Tibial artery (tissue), 4 donors: ENCODE measurements at regions not wholly inside any gene's neighbourhood (a gene's known extent, or its start where the extent isn't known, plus 50 kb on each side); places are given as distances from the start of the nearest gene placed in this dataset.

Source experiments
- DNase-seq, 2 donors: peaks; one replicate each; pipeline ENCODE4 v3.0.0-alpha.2; 2019
- H3K27ac ChIP-seq, 2 donors: fragments of 200-600 bp; sonication (generic) in 1 of 2; 1 replicate in 1 of 2; 2 replicates in 1 of 2; pipeline ENCODE4 v1.5.1; 2018 to 2019; ENCODE audit warnings: mild to moderate bottlenecking in 1 of 2
- H3K27me3 ChIP-seq, 2 donors: fragments of 200-600 bp; sonication (generic) in 1 of 2; one replicate each; pipeline versions ENCODE4 v1.5.1 to v1.6.0; 2016 to 2019
- H3K36me3 ChIP-seq, 3 donors: fragments of 200-600 bp; sonication (generic) in 2 of 3; one replicate each; pipeline ENCODE4 v1.5.1; 2016 to 2019; ENCODE audit warnings: mild to moderate bottlenecking in 2 of 3
- H3K4me1 ChIP-seq, 4 donors: fragments of 200-600 bp; sonication (generic) in 2 of 4; 1 replicate in 3 of 4; 2 replicates in 1 of 4; pipeline ENCODE4 v1.5.1; 2016 to 2019
- H3K4me3 ChIP-seq, 2 donors: fragments of 200-600 bp; sonication (generic) in 1 of 2; 1 replicate in 1 of 2; 2 replicates in 1 of 2; pipeline ENCODE4 v1.5.1; 2018 to 2019; ENCODE audit warnings: mild to moderate bottlenecking in 2 of 2
- H3K9me3 ChIP-seq, 3 donors: fragments of 200-600 bp; sonication (generic) in 1 of 3; one replicate each; pipeline ENCODE4 v1.5.1; 2016 to 2019
- intact Hi-C: fragments of 100-400 bp; cut with DNase I; formaldehyde crosslinking; loops from one replicate; pipeline ENCODE4 v1.15.0; 2023; ENCODE audit warnings: low total_unique reads
- TF ChIP-seq, protein P1 (sequence below), 2 experiments: fragments of 200-600 bp in 1 of 2; fragments of 450-650 bp in 1 of 2; IDR thresholded peaks; one replicate each; pipeline ENCODE4 v1.5.1; 2017 to 2019; ENCODE audit warnings: antibody characterized with exemption in 2 of 2, mild to moderate bottlenecking in 1 of 2, moderate library complexity in 1 of 2

DNA sequence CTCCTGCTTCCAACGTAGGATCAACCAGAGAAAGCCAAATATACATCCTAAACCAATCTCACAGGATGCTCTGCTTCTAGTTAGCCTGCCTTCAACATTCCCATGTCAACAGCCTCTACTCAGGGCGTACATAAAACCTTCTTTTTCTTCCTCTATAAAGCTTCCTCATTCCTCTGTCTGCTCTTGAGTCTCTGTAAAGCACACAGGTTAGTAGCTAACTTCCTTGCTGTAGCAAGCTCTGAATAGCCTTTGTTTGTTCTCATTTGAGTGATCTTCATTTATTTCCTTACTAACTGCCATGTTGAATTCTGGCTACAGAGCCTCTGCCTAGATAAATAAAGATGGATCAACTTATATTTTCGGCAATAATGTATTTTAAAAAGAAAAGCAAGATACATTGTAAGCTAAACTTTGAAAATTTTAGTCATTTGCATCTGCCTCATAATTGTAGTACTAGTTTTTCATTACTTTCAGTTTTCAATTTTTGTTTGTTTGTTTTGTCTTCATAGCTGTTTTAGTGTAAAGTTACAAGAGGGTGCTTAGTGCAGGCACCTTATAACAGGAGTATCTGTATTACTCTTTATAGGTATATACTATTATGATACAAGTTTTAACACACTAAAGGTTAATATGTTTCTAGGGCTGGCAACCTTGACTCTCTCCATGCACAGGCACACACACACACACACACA, 498.2 kb downstream of the PYDC2 start:
- intact Hi-C loops: no loop called here
- H3K9me3 ChIP-seq: no peaks in the 10 kb centered on the region
- H3K4me1 ChIP-seq: no peaks in the 10 kb centered on the region
- TF ChIP-seq, protein P1, sequence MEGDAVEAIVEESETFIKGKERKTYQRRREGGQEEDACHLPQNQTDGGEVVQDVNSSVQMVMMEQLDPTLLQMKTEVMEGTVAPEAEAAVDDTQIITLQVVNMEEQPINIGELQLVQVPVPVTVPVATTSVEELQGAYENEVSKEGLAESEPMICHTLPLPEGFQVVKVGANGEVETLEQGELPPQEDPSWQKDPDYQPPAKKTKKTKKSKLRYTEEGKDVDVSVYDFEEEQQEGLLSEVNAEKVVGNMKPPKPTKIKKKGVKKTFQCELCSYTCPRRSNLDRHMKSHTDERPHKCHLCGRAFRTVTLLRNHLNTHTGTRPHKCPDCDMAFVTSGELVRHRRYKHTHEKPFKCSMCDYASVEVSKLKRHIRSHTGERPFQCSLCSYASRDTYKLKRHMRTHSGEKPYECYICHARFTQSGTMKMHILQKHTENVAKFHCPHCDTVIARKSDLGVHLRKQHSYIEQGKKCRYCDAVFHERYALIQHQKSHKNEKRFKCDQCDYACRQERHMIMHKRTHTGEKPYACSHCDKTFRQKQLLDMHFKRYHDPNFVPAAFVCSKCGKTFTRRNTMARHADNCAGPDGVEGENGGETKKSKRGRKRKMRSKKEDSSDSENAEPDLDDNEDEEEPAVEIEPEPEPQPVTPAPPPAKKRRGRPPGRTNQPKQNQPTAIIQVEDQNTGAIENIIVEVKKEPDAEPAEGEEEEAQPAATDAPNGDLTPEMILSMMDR (IDR thresholded peaks at IDR 0.05): no peak
- no peak overlapping the region for H3K4me3 ChIP-seq
- H3K27ac ChIP-seq: no peak overlapping the region
- H3K36me3 ChIP-seq: no peaks in the 10 kb centered on the region
- H3K27me3 ChIP-seq: no peaks in the 10 kb centered on the region
- DNase-seq: no peak

DNA sequence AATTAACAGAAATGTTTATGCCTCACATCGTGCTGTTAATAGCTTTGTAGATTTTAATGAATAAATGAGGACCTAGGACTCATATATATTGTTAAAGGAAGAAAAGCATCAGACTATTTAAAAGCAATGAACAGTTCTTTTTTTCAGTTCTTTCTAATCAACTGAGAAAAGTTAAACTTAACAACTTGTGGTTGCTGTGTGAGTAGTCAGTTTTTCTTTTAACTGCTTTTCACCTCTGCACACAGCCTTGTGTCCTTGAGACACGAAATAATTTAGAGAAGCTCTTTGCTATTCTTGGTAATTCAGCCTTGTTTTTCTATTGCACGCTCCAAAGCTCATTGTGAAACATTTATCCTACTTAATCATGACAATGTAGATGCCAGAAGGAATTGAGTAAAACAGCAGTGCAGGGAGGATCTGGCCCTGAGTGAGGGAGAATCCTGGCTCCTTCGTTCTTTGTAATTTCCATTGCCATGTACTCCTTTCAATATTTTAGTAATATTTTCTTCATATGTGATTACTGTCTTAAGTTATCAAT, 499.0 kb downstream of the PYDC2 start:
- no peak overlapping the region for H3K27ac ChIP-seq

DNA sequence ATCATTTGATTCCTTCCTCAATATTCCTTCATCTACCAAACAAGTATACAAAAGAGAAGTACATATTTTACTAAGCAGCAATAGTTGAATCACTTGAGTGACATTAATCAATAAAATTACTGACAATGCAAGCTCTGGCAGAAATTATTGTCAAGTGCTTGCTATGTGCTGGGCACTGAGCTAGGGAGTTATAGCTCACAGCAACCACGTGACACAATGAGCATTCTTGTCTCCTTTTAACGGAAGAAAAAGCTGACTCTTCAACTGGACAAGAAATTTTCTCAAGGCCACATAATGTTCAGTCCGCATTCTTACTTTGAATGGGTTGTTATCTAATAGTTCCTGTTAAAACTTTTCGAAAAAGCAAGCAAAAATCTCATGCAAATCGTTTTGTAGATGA, 500.1 kb downstream of the PYDC2 start:
- no peak overlapping the region for H3K4me3 ChIP-seq
- no peaks in the 10 kb centered on the region for H3K36me3 ChIP-seq
- TF ChIP-seq, protein P1 (IDR thresholded peaks at IDR 0.05): no peak
- DNase-seq: no peak
- H3K27me3 ChIP-seq: no peaks in the 10 kb centered on the region
- H3K9me3 ChIP-seq: no peaks in the 10 kb centered on the region
- no peaks in the 10 kb centered on the region for H3K4me1 ChIP-seq
- intact Hi-C loops: no loop called here
- H3K27ac ChIP-seq: no peak overlapping the region

More for the DNA sequence above, 499.0 kb downstream of the PYDC2 start:
- TF ChIP-seq, protein P1 (IDR thresholded peaks at IDR 0.05): no peak
- Histone ChIP-seq H3K9me3 (no peaks in the 10 kb centered on the region), H3K36me3 (no peaks in the 10 kb centered on the region), H3K4me1 (no peaks in the 10 kb centered on the region), H3K27me3 (no peaks in the 10 kb centered on the region), H3K4me3 (no peak overlapping the region)
- intact Hi-C loops: no loop called here
- no peak for DNase-seq

DNA sequence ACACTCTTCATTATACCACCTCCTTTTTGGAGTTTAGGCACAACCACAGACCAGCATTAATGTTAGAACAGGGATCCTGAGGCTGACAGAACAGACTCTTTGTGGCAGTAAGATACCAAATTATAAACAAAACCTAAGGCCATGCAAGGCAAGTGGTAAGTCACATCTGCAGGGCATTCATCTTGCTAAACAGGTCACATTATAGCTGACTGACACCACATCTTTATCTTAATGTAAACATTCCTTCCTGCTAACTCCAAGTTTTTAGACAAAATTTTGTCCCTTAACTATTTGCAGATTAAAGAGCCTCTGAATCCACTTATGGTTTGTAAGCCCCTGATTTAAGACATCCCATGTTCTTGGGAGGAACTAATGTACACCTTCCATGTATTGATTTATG, 500.6 kb downstream of the PYDC2 start:
- no peak overlapping the region for H3K4me3 ChIP-seq
- H3K9me3 ChIP-seq: no peaks in the 10 kb centered on the region
- no peak for DNase-seq
- no peak overlapping the region for H3K27ac ChIP-seq
- H3K36me3 ChIP-seq: no peaks in the 10 kb centered on the region
- H3K27me3 ChIP-seq: no peaks in the 10 kb centered on the region
- intact Hi-C loops: no loop called here
- H3K4me1 ChIP-seq: no peaks in the 10 kb centered on the region
- TF ChIP-seq, protein P1 (IDR thresholded peaks at IDR 0.05): no peak

DNA sequence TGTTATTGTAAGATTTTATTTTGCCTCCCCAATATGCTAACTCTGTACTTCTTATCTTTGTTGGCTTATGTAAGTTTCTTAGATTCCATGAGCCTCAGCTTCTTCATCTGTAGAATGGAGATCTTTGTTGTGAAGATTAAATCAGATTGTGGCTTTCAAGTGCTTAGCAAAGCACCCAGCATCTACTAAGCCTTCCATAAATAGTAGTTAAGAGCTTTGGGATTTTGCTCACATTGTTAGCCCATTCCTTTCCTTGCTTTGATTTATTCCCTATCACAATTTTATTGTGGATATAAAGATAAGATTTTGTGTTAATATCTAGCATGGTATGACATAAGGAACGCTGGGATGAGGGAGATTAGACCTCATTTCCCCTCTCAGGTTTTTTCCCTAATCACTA, 501.4 kb downstream of the PYDC2 start:
- intact Hi-C loops: no loop called here
- H3K36me3 ChIP-seq: no peaks in the 10 kb centered on the region
- no peaks in the 10 kb centered on the region for H3K9me3 ChIP-seq
- no peak overlapping the region for H3K4me3 ChIP-seq
- DNase-seq: no peak
- H3K27me3 ChIP-seq: no peaks in the 10 kb centered on the region
- H3K27ac ChIP-seq: no peak overlapping the region
- H3K4me1 ChIP-seq: no peaks in the 10 kb centered on the region
- TF ChIP-seq, protein P1 (IDR thresholded peaks at IDR 0.05): no peak
